Heart left ventricle (tissue), 13 donors: ENCODE measurements at regions not wholly inside any gene's neighbourhood (a gene's known extent, or its start where the extent isn't known, plus 50 kb on each side); places are given as distances from the start of the nearest gene placed in this dataset.

Source experiments
- CTCF ChIP-seq, 12 donors: fragments of 200-600 bp; sonication (generic) in 4 of 12; IDR thresholded peaks; one replicate each; pipeline versions ENCODE4 v1.5.0 to v1.8.0; 2018 to 2022; ENCODE audit warnings: antibody characterized with exemption in 12 of 12, mild to moderate bottlenecking in 5 of 12
- POLR2A ChIP-seq, 2 donors: fragments of 450-650 bp; IDR thresholded peaks; one replicate each; pipeline ENCODE4 v1.6.1; 2017; ENCODE audit warnings: antibody characterized with exemption in 2 of 2, mild to moderate bottlenecking in 2 of 2, moderate library complexity in 2 of 2
- donor health status: ischemic (EF 13 %, LVEDD 7.1; RV severe dilation, severe dysfunction).
- donor health status: DM: no; HTN: yes; CAD: no.
- donor health status: DM: no; HTN: no; CAD: no.
- donor health status: ischemic (EF 25% LVEDD 6.9; RV normal size, moderate dysfunction).
- donor health status: ischemic (EF 25% LVEDD 5.7; RV mildly dilated, moderate dysfunction).
- donor health status: ischemic (EF 35%, LVEDD 5.7; RV mildly dilated, moderate dysfunction).
- donor health status: nonischemic (EF 11% LVEDD 7.7; RV severe dilation, severe dysfunction).
- donor health status: DM: yes; HTN: yes; CAD: no.
- donor health status: PGD.
- donor health status: ischemic (EF 29% LVEDD 5.4; RV normal size, mild dysfunction).
- donor health status: nonischemic (EF 23%, LVEDD 6.1; RV moderate dilation, normal function).

- TF ChIP-seq CTCF (IDR thresholded peaks at IDR 0.05) (no peak), POLR2A (IDR thresholded peaks at IDR 0.05) (no peak)
Measured at GRCh38 chr5:94102849-94103248, 361.4 kb upstream of the POU5F2 start.
